ENCODE measurements at regions not wholly inside any gene's neighbourhood (a gene's known extent, or its start where the extent isn't known, plus 50 kb on each side); places are given as distances from the start of the nearest gene placed in this dataset.

GRCh38 chr6:98670045-98670746 is 164.2 kb upstream of the POU3F2 start:
- TF ChIP-seq POLR2A (IDR thresholded peaks at IDR 0.05; ENCODE audit: low read depth, low read length) (no peak), POLR2AphosphoS5 (IDR thresholded peaks at IDR 0.05; ENCODE audit: low read depth, low read length) (no peak), PAX5 (IDR thresholded peaks at IDR 0.05; ENCODE audit: insufficient read depth, low read length, severe bottlenecking) (no peak), POU2F2 (IDR thresholded peaks at IDR 0.05; ENCODE audit: low read depth, low read length) (no peak), TAF1 (IDR thresholded peaks at IDR 0.05; ENCODE audit: low read depth, low read length) (no peak), SPI1 (IDR thresholded peaks at IDR 0.05; ENCODE audit: low read depth, low read length) (no peak)
- FAIRE-seq (no peak), DNase-seq (ENCODE audit: insufficient read length, low spot score) (no peak)

DNA sequence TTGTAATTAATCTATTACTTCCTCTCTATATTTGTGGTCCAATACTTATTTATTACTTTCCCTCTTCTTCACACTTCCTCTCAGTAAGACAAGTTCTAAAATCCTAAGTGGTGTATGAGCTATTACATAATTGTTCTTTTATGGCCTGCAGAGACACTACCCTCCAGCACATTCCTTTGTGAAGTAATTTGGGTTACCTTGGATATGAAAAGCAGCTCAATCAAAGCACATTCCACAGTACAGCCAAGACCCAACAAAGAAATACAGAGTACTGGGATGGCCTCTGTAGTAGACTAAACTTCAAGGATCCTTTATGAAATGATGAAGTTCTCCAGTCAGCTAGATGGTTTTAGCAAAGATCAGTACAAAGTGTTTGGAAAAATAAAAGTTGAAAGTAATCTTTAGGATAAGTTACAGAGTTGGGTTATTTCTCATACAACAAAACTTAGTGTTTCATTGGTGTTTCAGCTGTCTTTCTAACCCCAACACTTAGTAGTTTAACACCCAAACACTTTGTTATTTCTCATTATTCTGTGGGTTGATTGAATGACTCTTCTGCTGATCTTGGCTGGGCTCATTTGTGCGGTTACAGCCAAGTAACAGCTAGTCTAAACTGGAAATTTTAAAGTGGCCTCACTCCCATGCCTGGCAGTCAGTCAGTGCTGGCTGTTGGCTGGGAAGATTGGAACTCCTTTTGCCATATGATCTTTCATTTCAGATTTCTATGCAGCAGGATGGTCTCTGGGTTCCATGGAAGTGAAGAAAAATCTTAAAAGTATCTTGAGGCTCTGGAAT is 161.5 kb upstream of the POU3F2 start:
- FAIRE-seq: no peak
- TF ChIP-seq POLR2A (IDR thresholded peaks at IDR 0.05; ENCODE audit: low read depth, low read length): no peak
- no peak for TF ChIP-seq POLR2AphosphoS5 (IDR thresholded peaks at IDR 0.05; ENCODE audit: low read depth, low read length)

DNA sequence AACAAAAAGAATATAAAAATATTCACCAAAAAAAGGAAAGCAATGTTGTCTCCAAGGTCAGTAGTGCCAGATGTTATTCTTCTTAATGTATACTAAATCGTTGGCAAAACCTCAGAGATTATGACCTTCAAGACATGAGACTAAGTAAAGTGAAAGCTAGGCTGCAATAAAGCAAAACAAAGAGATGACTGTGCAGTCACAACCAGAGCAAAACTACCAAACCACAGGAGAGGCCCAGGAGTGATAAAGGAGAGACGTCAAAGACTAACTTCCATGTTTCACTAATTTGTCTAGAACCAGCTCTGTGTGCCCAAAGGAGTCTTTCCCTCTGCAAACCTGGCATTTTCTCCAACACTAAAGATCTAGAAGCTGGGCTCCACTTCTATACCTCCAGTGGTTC is 155.9 kb upstream of the POU3F2 start:
- FAIRE-seq (no peak), DNase-seq (ENCODE audit: insufficient read length, low spot score) (no peak)
- no peak for TF ChIP-seq PAX5 (IDR thresholded peaks at IDR 0.05; ENCODE audit: insufficient read depth, low read length, severe bottlenecking)
- TF ChIP-seq POLR2AphosphoS5 (IDR thresholded peaks at IDR 0.05; ENCODE audit: low read depth, low read length): no peak
- TF ChIP-seq POLR2A (IDR thresholded peaks at IDR 0.05; ENCODE audit: low read depth, low read length): no peak
- TF ChIP-seq SPI1 (IDR thresholded peaks at IDR 0.05; ENCODE audit: low read depth, low read length): no peak
- no peak for TF ChIP-seq TAF1 (IDR thresholded peaks at IDR 0.05; ENCODE audit: low read depth, low read length)
- no peak for TF ChIP-seq POU2F2 (IDR thresholded peaks at IDR 0.05; ENCODE audit: low read depth, low read length)

More for the DNA sequence above, 161.5 kb upstream of the POU3F2 start:
- no peak for DNase-seq (ENCODE audit: insufficient read length, low spot score)

- DNase-seq (ENCODE audit: insufficient read length, low spot score): no peak
- FAIRE-seq: no peak
Observed at GRCh38 chr6:98686008-98686601, 148.3 kb upstream of the POU3F2 start.

GRCh38 chr6:98687752-98688151 is 146.6 kb upstream of the POU3F2 start:
- DNase-seq (ENCODE audit: insufficient read length, low spot score) (no peak), FAIRE-seq (no peak)
- TF ChIP-seq SPI1 (IDR thresholded peaks at IDR 0.05; ENCODE audit: low read depth, low read length) (no peak), POLR2A (IDR thresholded peaks at IDR 0.05; ENCODE audit: low read depth, low read length) (no peak), PAX5 (IDR thresholded peaks at IDR 0.05; ENCODE audit: insufficient read depth, low read length, severe bottlenecking) (no peak), POLR2AphosphoS5 (IDR thresholded peaks at IDR 0.05; ENCODE audit: low read depth, low read length) (no peak), POU2F2 (IDR thresholded peaks at IDR 0.05; ENCODE audit: low read depth, low read length) (no peak)

More at GRCh38 chr6:98686008-98686601, 148.3 kb upstream of the POU3F2 start:
- TF ChIP-seq PAX5 (IDR thresholded peaks at IDR 0.05; ENCODE audit: insufficient read depth, low read length, severe bottlenecking): no peak
- no peak for TF ChIP-seq POLR2A (IDR thresholded peaks at IDR 0.05; ENCODE audit: low read depth, low read length)
- no peak for TF ChIP-seq POLR2AphosphoS5 (IDR thresholded peaks at IDR 0.05; ENCODE audit: low read depth, low read length)
- TF ChIP-seq TAF1 (IDR thresholded peaks at IDR 0.05; ENCODE audit: low read depth, low read length): no peak
- TF ChIP-seq SPI1 (IDR thresholded peaks at IDR 0.05; ENCODE audit: low read depth, low read length): no peak
- no peak for TF ChIP-seq POU2F2 (IDR thresholded peaks at IDR 0.05; ENCODE audit: low read depth, low read length)

GRCh38 chr6:98695091-98695801 is 139.1 kb upstream of the POU3F2 start:
- no peak for TF ChIP-seq SPI1 (IDR thresholded peaks at IDR 0.05; ENCODE audit: low read depth, low read length)
- no peak for TF ChIP-seq POU2F2 (IDR thresholded peaks at IDR 0.05; ENCODE audit: low read depth, low read length)
- TF ChIP-seq PAX5 (IDR thresholded peaks at IDR 0.05; ENCODE audit: insufficient read depth, low read length, severe bottlenecking): no peak
- TF ChIP-seq TAF1 (IDR thresholded peaks at IDR 0.05; ENCODE audit: low read depth, low read length): no peak
- no peak for TF ChIP-seq POLR2AphosphoS5 (IDR thresholded peaks at IDR 0.05; ENCODE audit: low read depth, low read length)
- no peak for TF ChIP-seq POLR2A (IDR thresholded peaks at IDR 0.05; ENCODE audit: low read depth, low read length)
- FAIRE-seq (no peak), DNase-seq (ENCODE audit: insufficient read length, low spot score) (no peak)

- DNase-seq (ENCODE audit: insufficient read length, low spot score) (no peak), FAIRE-seq (no peak)
- TF ChIP-seq PAX5 (IDR thresholded peaks at IDR 0.05; ENCODE audit: insufficient read depth, low read length, severe bottlenecking) (no peak), POLR2A (IDR thresholded peaks at IDR 0.05; ENCODE audit: low read depth, low read length) (no peak), TAF1 (IDR thresholded peaks at IDR 0.05; ENCODE audit: low read depth, low read length) (no peak), SPI1 (IDR thresholded peaks at IDR 0.05; ENCODE audit: low read depth, low read length) (no peak), POU2F2 (IDR thresholded peaks at IDR 0.05; ENCODE audit: low read depth, low read length) (no peak), POLR2AphosphoS5 (IDR thresholded peaks at IDR 0.05; ENCODE audit: low read depth, low read length) (no peak)
Observed at GRCh38 chr6:98711380-98711779, 123.0 kb upstream of the POU3F2 start.

DNA sequence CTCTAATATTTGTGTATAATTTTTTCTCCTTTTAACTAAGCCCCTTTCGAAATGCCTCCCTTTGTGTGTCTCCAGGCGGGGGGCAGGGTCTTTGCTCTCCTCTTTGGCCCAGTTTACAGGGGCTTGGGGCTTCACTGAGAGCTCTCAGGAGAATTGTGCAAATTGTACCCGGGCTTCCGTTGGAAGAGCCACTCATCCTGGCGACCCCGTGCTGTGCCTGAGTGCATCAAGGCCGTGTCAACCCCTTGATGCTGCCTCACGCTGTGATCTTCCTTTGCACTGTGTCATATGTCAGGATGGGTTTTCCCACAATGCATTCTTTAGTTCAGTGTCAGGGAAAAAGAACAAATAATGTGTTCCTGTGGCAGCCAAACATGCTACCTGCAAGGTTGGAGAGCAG is 118.0 kb upstream of the POU3F2 start:
- FAIRE-seq: no peak
- no peak for TF ChIP-seq SPI1 (IDR thresholded peaks at IDR 0.05; ENCODE audit: low read depth, low read length)
- TF ChIP-seq TAF1 (IDR thresholded peaks at IDR 0.05; ENCODE audit: low read depth, low read length): no peak
- TF ChIP-seq POU2F2 (IDR thresholded peaks at IDR 0.05; ENCODE audit: low read depth, low read length): no peak
- TF ChIP-seq POLR2AphosphoS5 (IDR thresholded peaks at IDR 0.05; ENCODE audit: low read depth, low read length): no peak
- no peak for TF ChIP-seq POLR2A (IDR thresholded peaks at IDR 0.05; ENCODE audit: low read depth, low read length)
- no peak for TF ChIP-seq PAX5 (IDR thresholded peaks at IDR 0.05; ENCODE audit: insufficient read depth, low read length, severe bottlenecking)
- DNase-seq (ENCODE audit: insufficient read length, low spot score): no peak
